HL-60 (cell line): ENCODE measurements at regions not wholly inside any gene's neighbourhood (a gene's known extent, or its start where the extent isn't known, plus 50 kb on each side); places are given as distances from the start of the nearest gene placed in this dataset.

Source experiments
- DNase-seq, 2 experiments: peaks; one replicate each; pipeline ENCODE4 v3.0.0-alpha.2; 2010 to 2020; ENCODE audit warnings: low read depth in 1 of 2, low spot score in 1 of 2
- H3K27ac ChIP-seq: fragments of 250-450 bp; sonication (Bioruptor Pico); replicated peaks from 2 replicates; pipeline ENCODE4 v1.5.1; 2020; ENCODE audit warnings: mild to moderate bottlenecking, moderate library complexity
- H3K27me3 ChIP-seq: fragments of 250-450 bp; sonication (Bioruptor Pico); 2 replicates; pipeline ENCODE4 v1.5.1; 2021; ENCODE audit warnings: mild to moderate bottlenecking, moderate library complexity; ENCODE audit not compliant: insufficient read depth, poor library complexity, severe bottlenecking
- H3K4me3 ChIP-seq: replicated peaks from 2 replicates; pipeline ENCODE4 v1.5.1; 2011; ENCODE audit warnings: mild to moderate bottlenecking, control low read depth, low read length; ENCODE audit not compliant: insufficient read depth
- GABPA ChIP-seq: IDR thresholded peaks from 2 replicates; pipeline ENCODE4 v1.6.1; 2012; ENCODE audit warnings: low read depth
- POLR2AphosphoS5 ChIP-seq: IDR thresholded peaks from 2 replicates; pipeline ENCODE4 v1.6.1; 2012; ENCODE audit warnings: low read depth
- REST ChIP-seq: IDR thresholded peaks from 2 replicates; pipeline ENCODE4 v1.6.1; 2012; ENCODE audit warnings: low read depth; ENCODE audit not compliant: insufficient replicate concordance
- SPI1 ChIP-seq: IDR thresholded peaks from 2 replicates; pipeline ENCODE4 v1.6.1; 2012; ENCODE audit warnings: low read depth, mild to moderate bottlenecking, borderline replicate concordance
- TF ChIP-seq, protein P1 (sequence below): IDR thresholded peaks from one replicate; pipeline ENCODE4 v1.5.1; 2011; ENCODE audit warnings: low read length, control low read depth, inconsistent platforms; ENCODE audit not compliant: insufficient read depth

GRCh38 chr12:31817120-31817519, 88.3 kb upstream of the AMN1 start:
- H3K4me3 ChIP-seq, result no peak overlapping the region
- no peak for TF ChIP-seq GABPA
- no peak for TF ChIP-seq POLR2AphosphoS5
- no peak for TF ChIP-seq REST
- TF ChIP-seq, protein P1, sequence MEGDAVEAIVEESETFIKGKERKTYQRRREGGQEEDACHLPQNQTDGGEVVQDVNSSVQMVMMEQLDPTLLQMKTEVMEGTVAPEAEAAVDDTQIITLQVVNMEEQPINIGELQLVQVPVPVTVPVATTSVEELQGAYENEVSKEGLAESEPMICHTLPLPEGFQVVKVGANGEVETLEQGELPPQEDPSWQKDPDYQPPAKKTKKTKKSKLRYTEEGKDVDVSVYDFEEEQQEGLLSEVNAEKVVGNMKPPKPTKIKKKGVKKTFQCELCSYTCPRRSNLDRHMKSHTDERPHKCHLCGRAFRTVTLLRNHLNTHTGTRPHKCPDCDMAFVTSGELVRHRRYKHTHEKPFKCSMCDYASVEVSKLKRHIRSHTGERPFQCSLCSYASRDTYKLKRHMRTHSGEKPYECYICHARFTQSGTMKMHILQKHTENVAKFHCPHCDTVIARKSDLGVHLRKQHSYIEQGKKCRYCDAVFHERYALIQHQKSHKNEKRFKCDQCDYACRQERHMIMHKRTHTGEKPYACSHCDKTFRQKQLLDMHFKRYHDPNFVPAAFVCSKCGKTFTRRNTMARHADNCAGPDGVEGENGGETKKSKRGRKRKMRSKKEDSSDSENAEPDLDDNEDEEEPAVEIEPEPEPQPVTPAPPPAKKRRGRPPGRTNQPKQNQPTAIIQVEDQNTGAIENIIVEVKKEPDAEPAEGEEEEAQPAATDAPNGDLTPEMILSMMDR, result no peak
- no peak for TF ChIP-seq SPI1
- no peaks in the 10 kb centered on the region for H3K27me3 ChIP-seq
- no peak for DNase-seq
- H3K27ac ChIP-seq, result no peak overlapping the region

GRCh38 chr12:31815096-31815495, 86.3 kb upstream of the AMN1 start:
- TF ChIP-seq GABPA, result no peak
- TF ChIP-seq SPI1, result no peak
- TF ChIP-seq POLR2AphosphoS5, result no peak
- TF ChIP-seq, protein P1, result no peak
- no peak for TF ChIP-seq REST
- Histone ChIP-seq H3K27me3 (no peaks in the 10 kb centered on the region), H3K27ac (no peak overlapping the region), H3K4me3 (no peak overlapping the region)
- DNase-seq, result no peak

DNA sequence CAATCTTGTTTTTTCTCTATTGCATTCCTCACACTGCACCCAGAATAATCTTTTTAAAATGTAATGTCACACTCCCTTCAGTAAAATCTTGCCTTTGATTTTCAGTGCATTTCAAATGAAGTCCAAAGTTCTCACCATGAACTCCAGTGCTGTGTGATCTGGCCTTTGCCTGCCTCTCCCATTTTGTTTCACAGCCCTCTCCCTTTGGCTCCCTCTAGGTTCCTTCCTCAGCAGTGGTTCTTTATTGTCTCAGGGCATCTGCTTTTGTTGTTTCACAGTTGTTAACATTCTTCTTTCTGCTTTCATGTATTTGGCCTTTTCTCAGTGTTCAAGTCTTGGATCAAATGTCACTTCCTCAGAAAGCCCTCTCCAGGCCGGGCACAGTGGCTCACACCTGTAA, 84.5 kb upstream of the AMN1 start:
- Histone ChIP-seq H3K4me3 (no peak overlapping the region), H3K27me3 (no peaks in the 10 kb centered on the region), H3K27ac (no peak overlapping the region)
- no peak for DNase-seq
- TF ChIP-seq REST (no peak), GABPA (no peak), POLR2AphosphoS5 (no peak), SPI1 (no peak)
- TF ChIP-seq, protein P1, result no peak
